GM12872 (cell line): ENCODE measurements at regions not wholly inside any gene's neighbourhood (a gene's known extent, or its start where the extent isn't known, plus 50 kb on each side); places are given as distances from the start of the nearest gene placed in this dataset.

ENCODE experiments used
- CTCF ChIP-seq: IDR thresholded peaks from 3 replicates; pipeline ENCODE4 v1.5.1; 2011; ENCODE audit warnings: low read depth, mild to moderate bottlenecking, low read length, moderate library complexity; ENCODE audit not compliant: insufficient read depth

- no peak for TF ChIP-seq CTCF
These were observed 234.9 kb downstream of the RHOU start for GRCh38 chr1:228969953-228970800.

GRCh38 chr1:228972576-228972975, 237.3 kb downstream of the RHOU start:
- no peak for TF ChIP-seq CTCF

- no peak for TF ChIP-seq CTCF
These were observed 239.0 kb downstream of the RHOU start for GRCh38 chr1:228974273-228974672.

GRCh38 chr1:228975238-228975907, 240.1 kb downstream of the RHOU start:
- TF ChIP-seq CTCF = no peak

GRCh38 chr1:228976316-228976715, 241.0 kb downstream of the RHOU start:
- TF ChIP-seq CTCF = no peak

- TF ChIP-seq CTCF = no peak
These were observed 242.0 kb downstream of the RHOU start for GRCh38 chr1:228977307-228977706.

GRCh38 chr1:228977741-228978140, 242.5 kb downstream of the RHOU start:
- TF ChIP-seq CTCF = no peak
